ENCODE measurements at regions not wholly inside any gene's neighbourhood (a gene's known extent, or its start where the extent isn't known, plus 50 kb on each side); places are given as distances from the start of the nearest gene placed in this dataset.

GRCh38 chr2:128473175-128474035 lies 154.7 kb upstream of the HS6ST1 start:
- no peak overlapping the region for H3K4me3 ChIP-seq (ENCODE audit: low read depth, low read length)
- peak; percentile 38 for DNase-seq (ENCODE audit: low read depth)
- no peak for TF ChIP-seq CTCF (IDR thresholded peaks at IDR 0.05; ENCODE audit: insufficient read depth, low read length)

- no peak for TF ChIP-seq CTCF (IDR thresholded peaks at IDR 0.05; ENCODE audit: insufficient read depth, low read length)
- no peak for DNase-seq (ENCODE audit: low read depth)
- H3K4me3 ChIP-seq (ENCODE audit: low read depth, low read length), result no peak overlapping the region
Observed at GRCh38 chr2:128474036-128474955, 155.6 kb upstream of the HS6ST1 start.

GRCh38 chr2:128474962-128475361 lies 156.3 kb upstream of the HS6ST1 start:
- TF ChIP-seq CTCF (IDR thresholded peaks at IDR 0.05; ENCODE audit: insufficient read depth, low read length), result no peak
- no peak for DNase-seq (ENCODE audit: low read depth)
- H3K4me3 ChIP-seq (ENCODE audit: low read depth, low read length), result no peak overlapping the region

GRCh38 chr2:128475427-128476211 lies 157.0 kb upstream of the HS6ST1 start:
- no peak for DNase-seq (ENCODE audit: low read depth)
- no peak for TF ChIP-seq CTCF (IDR thresholded peaks at IDR 0.05; ENCODE audit: insufficient read depth, low read length)
- no peak overlapping the region for H3K4me3 ChIP-seq (ENCODE audit: low read depth, low read length)

- no peak overlapping the region for H3K4me3 ChIP-seq (ENCODE audit: low read depth, low read length)
- DNase-seq (ENCODE audit: low read depth), result no peak
- no peak for TF ChIP-seq CTCF (IDR thresholded peaks at IDR 0.05; ENCODE audit: insufficient read depth, low read length)
Observed at GRCh38 chr2:128477026-128477820, 158.6 kb upstream of the HS6ST1 start.

- H3K4me3 ChIP-seq (ENCODE audit: low read depth, low read length), result no peak overlapping the region
- no peak for DNase-seq (ENCODE audit: low read depth)
- TF ChIP-seq CTCF (IDR thresholded peaks at IDR 0.05; ENCODE audit: insufficient read depth, low read length), result no peak
Observed at GRCh38 chr2:128477891-128478290, 159.2 kb upstream of the HS6ST1 start.

Data from fibroblast of the aortic adventitia (primary cell).